Stomach (tissue), 8 donors: ENCODE measurements at regions not wholly inside any gene's neighbourhood (a gene's known extent, or its start where the extent isn't known, plus 50 kb on each side); places are given as distances from the start of the nearest gene placed in this dataset.

ENCODE experiments used
- DNase-seq, 2 donors: peaks; one replicate each; pipeline versions ENCODE4 v3.0.0 to v3.0.0-alpha.2; 2013 to 2019
- H3K27ac ChIP-seq, 5 donors: fragments of 200-600 bp in 4 of 5; sonication (generic) in 4 of 5; one replicate each; pipeline ENCODE4 v1.5.1; 2013 to 2019; ENCODE audit warnings: mild to moderate bottlenecking in 1 of 5, moderate library complexity in 1 of 5
- H3K27me3 ChIP-seq, 3 donors: fragments of 200-600 bp; sonication (generic); one replicate each; pipeline ENCODE4 v1.5.1; 2017 to 2019; ENCODE audit warnings: mixed run types in 1 of 3
- H3K36me3 ChIP-seq, 4 donors: fragments of 200-600 bp; sonication (generic); 1 replicate in 3 of 4; 2 replicates in 1 of 4; pipeline ENCODE4 v1.5.1; 2016 to 2019
- H3K4me1 ChIP-seq, 4 donors: fragments of 200-600 bp; sonication (generic); one replicate each; pipeline ENCODE4 v1.5.1; 2016 to 2019
- H3K4me3 ChIP-seq, 4 donors: fragments of 200-600 bp; sonication (generic) in 3 of 4; one replicate each; pipeline ENCODE4 v1.5.1; 2016 to 2019; ENCODE audit warnings: mild to moderate bottlenecking in 1 of 4
- H3K9me3 ChIP-seq, 4 donors: fragments of 200-600 bp; sonication (generic); one replicate each; pipeline ENCODE4 v1.5.1; 2016 to 2019
- CTCF ChIP-seq, 7 experiments: fragments of 450-650 bp in 4 of 7; fragments of 200-600 bp in 3 of 7; sonication (generic) in 3 of 7; IDR thresholded peaks; one replicate each; pipeline ENCODE4 v1.5.1; 2016 to 2019; ENCODE audit warnings: antibody characterized with exemption in 7 of 7, control low read depth in 2 of 7, mild to moderate bottlenecking in 1 of 7
- EP300 ChIP-seq: sonication (generic); formaldehyde crosslinking; IDR thresholded peaks from one replicate; pipeline ENCODE4 v1.6.1; 2017; ENCODE audit warnings: antibody characterized with exemption
- POLR2A ChIP-seq, 4 donors: fragments of 450-650 bp; IDR thresholded peaks; one replicate each; pipeline ENCODE4 v1.6.1; 2016; ENCODE audit warnings: antibody characterized with exemption in 4 of 4, control low read depth in 2 of 4, mild to moderate bottlenecking in 1 of 4, moderate library complexity in 1 of 4
- POLR2AphosphoS5 ChIP-seq, 3 donors: sonication (generic); formaldehyde crosslinking; IDR thresholded peaks; one replicate each; pipeline ENCODE4 v1.6.1; 2016; ENCODE audit warnings: antibody characterized with exemption in 3 of 3
- WGBS, 5 donors: extraction: QIAGEN DNeasy Blood & Tissue Kit in 3 of 5; methylation state at CpG; one replicate each; pipeline versions ENCODE4 v1.1.5 to v1.1.7; 2013 to 2018; 5-methylcytosine and 5-hydroxymethylcytosine counted together
- intact Hi-C: fragments of 100-400 bp; cut with DNase I; formaldehyde crosslinking; loops from one replicate; pipeline ENCODE4 v1.15.1; 2023; ENCODE audit warnings: low total_unique reads
- donor health status: healthy with polysubstance abuse.
- donor health status: Bipolar disorder and iron deficiency.
- donor health status: healthy.

- 35 to 55% (median 48%) methylated on average over 1 of the region's 1 CpG for WGBS, 5 donors
- no peak overlapping the region for H3K4me3 ChIP-seq
- no peak overlapping the region for H3K27ac ChIP-seq
- no peak for DNase-seq
- TF ChIP-seq CTCF (IDR thresholded peaks at IDR 0.05) = no peak
- no peak for TF ChIP-seq POLR2AphosphoS5 (IDR thresholded peaks at IDR 0.05)
- TF ChIP-seq POLR2A (IDR thresholded peaks at IDR 0.05) = no peak
- TF ChIP-seq EP300 = no peak
- H3K9me3 ChIP-seq = no peaks in the 10 kb centered on the region
- intact Hi-C loops = no loop called here
- H3K4me1 ChIP-seq = no peaks in the 10 kb centered on the region
- no peaks in the 10 kb centered on the region for H3K27me3 ChIP-seq
- H3K36me3 ChIP-seq = no peaks in the 10 kb centered on the region
Measured at GRCh38 chr11:25435197-25435596, 896.7 kb upstream of the ANO3 start.

- intact Hi-C loops = no loop called here
- 53 to 77% (median 68%) methylated on average over 2 of the region's 2 CpGs for WGBS, 5 donors
- no peaks in the 10 kb centered on the region for H3K9me3 ChIP-seq
- no peak for DNase-seq
- H3K36me3 ChIP-seq = no peaks in the 10 kb centered on the region
- H3K27me3 ChIP-seq = no peaks in the 10 kb centered on the region
- peaks cover 0 to 5% (median 0%) of the 10 kb centered on the region in 4 donors for H3K4me1 ChIP-seq
- TF ChIP-seq POLR2AphosphoS5 (IDR thresholded peaks at IDR 0.05) = no peak
- H3K4me3 ChIP-seq = no peak overlapping the region
- H3K27ac ChIP-seq = no peak overlapping the region
Measured at GRCh38 chr11:25436326-25436725, 895.6 kb upstream of the ANO3 start.

GRCh38 chr11:25441421-25441820 is 890.5 kb upstream of the ANO3 start:
- H3K4me3 ChIP-seq = no peak overlapping the region
- TF ChIP-seq EP300 (no peak), CTCF (IDR thresholded peaks at IDR 0.05) (no peak), POLR2AphosphoS5 (IDR thresholded peaks at IDR 0.05) (no peak), POLR2A (IDR thresholded peaks at IDR 0.05) (no peak)
- DNase-seq = peak in 1 of 2 donors; percentile 42
- H3K27ac ChIP-seq = no peak overlapping the region
- no peaks in the 10 kb centered on the region for H3K9me3 ChIP-seq
- 25 to 50% (median 30%) methylated on average over 3 of the region's 3 CpGs for WGBS, 5 donors
- H3K36me3 ChIP-seq = no peaks in the 10 kb centered on the region
- no peaks in the 10 kb centered on the region for H3K27me3 ChIP-seq
- H3K4me1 ChIP-seq = peaks cover 0 to 19% (median 2%) of the 10 kb centered on the region in 4 donors
- intact Hi-C loops = no loop called here

- TF ChIP-seq EP300 (no peak), POLR2A (IDR thresholded peaks at IDR 0.05) (no peak), CTCF (IDR thresholded peaks at IDR 0.05) (no peak), POLR2AphosphoS5 (IDR thresholded peaks at IDR 0.05) (no peak)
- Histone ChIP-seq H3K27ac (no peak overlapping the region), H3K27me3 (no peaks in the 10 kb centered on the region), H3K4me1 (no peaks in the 10 kb centered on the region), H3K36me3 (no peaks in the 10 kb centered on the region), H3K4me3 (no peak overlapping the region), H3K9me3 (no peaks in the 10 kb centered on the region)
- 80 to 97% (median 88%) methylated on average over 1 of the region's 1 CpG for WGBS, 5 donors
- peak in 1 of 2 donors; percentile 11 for DNase-seq
- intact Hi-C loops = no loop called here
Measured at GRCh38 chr11:25449091-25449490, 882.8 kb upstream of the ANO3 start.

GRCh38 chr11:25453471-25453870 is 878.5 kb upstream of the ANO3 start:
- DNase-seq = no peak
- no peak for TF ChIP-seq POLR2AphosphoS5 (IDR thresholded peaks at IDR 0.05)
- TF ChIP-seq CTCF (IDR thresholded peaks at IDR 0.05) = no peak
- no peak for TF ChIP-seq POLR2A (IDR thresholded peaks at IDR 0.05)
- TF ChIP-seq EP300 = no peak

More at GRCh38 chr11:25453471-25453870, 878.5 kb upstream of the ANO3 start:
- 91 to 96% (median 94%) methylated on average over 8 of the region's 8 CpGs for WGBS, 5 donors
- no peaks in the 10 kb centered on the region for H3K4me1 ChIP-seq
- no peaks in the 10 kb centered on the region for H3K36me3 ChIP-seq
- no peak overlapping the region for H3K4me3 ChIP-seq
- H3K27me3 ChIP-seq = no peaks in the 10 kb centered on the region
- no peak overlapping the region for H3K27ac ChIP-seq
- H3K9me3 ChIP-seq = no peaks in the 10 kb centered on the region
- intact Hi-C loops = no loop called here
